Upper lobe of right lung (tissue), 1 donor: ENCODE measurements at regions not wholly inside any gene's neighbourhood (a gene's known extent, or its start where the extent isn't known, plus 50 kb on each side); places are given as distances from the start of the nearest gene placed in this dataset.

Experiments used
- ATAC-seq: fragments of 200-7000 bp; cut with Tn5 transposase; one replicate; pipeline ENCODE4 v1.9.1; 2020; ENCODE audit warnings: mild to moderate bottlenecking, moderate library complexity
- DNase-seq: peaks from one replicate; pipeline ENCODE4 v3.0.0-alpha.2; 2020
- H3K27ac ChIP-seq: fragments of 200-600 bp; one replicate; pipeline ENCODE4 v1.8.0; 2022
- H3K27me3 ChIP-seq: fragments of 200-600 bp; one replicate; pipeline ENCODE4 v1.8.0; 2022; ENCODE audit warnings: mild to moderate bottlenecking
- H3K36me3 ChIP-seq: fragments of 200-600 bp; one replicate; pipeline ENCODE4 v1.8.0; 2022
- H3K4me1 ChIP-seq: fragments of 200-600 bp; one replicate; pipeline ENCODE4 v1.8.0; 2022
- H3K4me3 ChIP-seq: fragments of 200-600 bp; one replicate; pipeline ENCODE4 v1.8.0; 2022; ENCODE audit warnings: mild to moderate bottlenecking
- H3K9me3 ChIP-seq: fragments of 200-600 bp; one replicate; pipeline ENCODE4 v1.8.0; 2022
- intact Hi-C: fragments of 100-400 bp; cut with DNase I; formaldehyde crosslinking; loops from one replicate; pipeline ENCODE4 v1.11.0; 2022
- TF ChIP-seq, protein P1 (sequence below): fragments of 200-600 bp; IDR thresholded peaks from one replicate; pipeline ENCODE4 v1.8.0; 2022; ENCODE audit warnings: antibody characterized with exemption
- donor health status: DM: no; HTN: yes; CAD: no; lungs with severe emphysema.

- intact Hi-C loops: no loop called here
- H3K4me1 ChIP-seq: peaks cover 8% of the 10 kb centered on the region
- no peak for ATAC-seq
- TF ChIP-seq, protein P1, sequence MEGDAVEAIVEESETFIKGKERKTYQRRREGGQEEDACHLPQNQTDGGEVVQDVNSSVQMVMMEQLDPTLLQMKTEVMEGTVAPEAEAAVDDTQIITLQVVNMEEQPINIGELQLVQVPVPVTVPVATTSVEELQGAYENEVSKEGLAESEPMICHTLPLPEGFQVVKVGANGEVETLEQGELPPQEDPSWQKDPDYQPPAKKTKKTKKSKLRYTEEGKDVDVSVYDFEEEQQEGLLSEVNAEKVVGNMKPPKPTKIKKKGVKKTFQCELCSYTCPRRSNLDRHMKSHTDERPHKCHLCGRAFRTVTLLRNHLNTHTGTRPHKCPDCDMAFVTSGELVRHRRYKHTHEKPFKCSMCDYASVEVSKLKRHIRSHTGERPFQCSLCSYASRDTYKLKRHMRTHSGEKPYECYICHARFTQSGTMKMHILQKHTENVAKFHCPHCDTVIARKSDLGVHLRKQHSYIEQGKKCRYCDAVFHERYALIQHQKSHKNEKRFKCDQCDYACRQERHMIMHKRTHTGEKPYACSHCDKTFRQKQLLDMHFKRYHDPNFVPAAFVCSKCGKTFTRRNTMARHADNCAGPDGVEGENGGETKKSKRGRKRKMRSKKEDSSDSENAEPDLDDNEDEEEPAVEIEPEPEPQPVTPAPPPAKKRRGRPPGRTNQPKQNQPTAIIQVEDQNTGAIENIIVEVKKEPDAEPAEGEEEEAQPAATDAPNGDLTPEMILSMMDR: no peak
- no peaks in the 10 kb centered on the region for H3K36me3 ChIP-seq
- no peaks in the 10 kb centered on the region for H3K9me3 ChIP-seq
- no peak overlapping the region for H3K27ac ChIP-seq
- H3K4me3 ChIP-seq: no peak overlapping the region
- no peaks in the 10 kb centered on the region for H3K27me3 ChIP-seq
- DNase-seq: no peak
Measured at GRCh38 chr1:221822591-221822990, 80.7 kb upstream of the DUSP10 start.

DNA sequence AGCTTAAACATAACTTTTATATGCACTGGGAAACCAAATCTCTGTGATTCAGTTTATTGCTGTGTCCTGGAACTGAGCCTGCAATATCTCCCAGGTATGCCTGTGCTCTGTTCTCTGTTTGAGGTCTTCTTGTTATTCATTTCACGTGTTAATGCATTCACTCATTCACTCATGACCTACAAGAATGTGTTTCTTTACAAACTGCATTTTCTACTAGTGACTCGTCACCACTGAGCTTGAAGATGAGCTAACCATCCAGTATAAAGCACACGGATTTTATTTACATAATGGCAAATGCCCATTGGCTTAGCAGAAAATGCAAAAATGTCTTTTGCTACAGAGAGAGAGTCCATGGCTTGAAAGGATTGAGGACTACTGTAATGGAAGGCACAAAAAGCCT lies 75.0 kb upstream of the DUSP10 start:
- DNase-seq: no peak
- H3K27me3 ChIP-seq: no peaks in the 10 kb centered on the region
- H3K36me3 ChIP-seq: no peaks in the 10 kb centered on the region
- no peak overlapping the region for H3K4me3 ChIP-seq
- no peak overlapping the region for H3K27ac ChIP-seq
- H3K4me1 ChIP-seq: no peaks in the 10 kb centered on the region
- intact Hi-C loops: no loop called here
- TF ChIP-seq, protein P1: no peak
- H3K9me3 ChIP-seq: no peaks in the 10 kb centered on the region
- ATAC-seq: no peak

DNA sequence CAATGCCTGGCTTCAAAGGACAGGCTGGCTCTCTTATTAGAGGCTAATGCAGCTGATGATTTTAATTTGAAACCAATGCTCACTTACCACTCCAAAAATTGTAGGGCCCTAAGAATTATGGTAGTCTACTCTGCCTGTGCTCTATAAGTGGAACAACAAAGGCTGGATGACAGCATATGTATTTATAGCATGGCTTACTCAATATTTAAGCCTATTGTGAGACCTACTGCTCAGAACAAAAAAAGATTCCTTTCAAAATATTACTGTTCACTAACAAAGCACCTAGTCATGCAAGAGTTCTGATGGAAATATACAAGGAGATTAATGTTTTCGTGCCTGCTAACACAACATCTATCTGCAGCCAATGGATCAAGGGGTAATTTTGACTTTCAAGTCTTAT lies 73.8 kb upstream of the DUSP10 start:
- TF ChIP-seq, protein P1: no peak
- H3K36me3 ChIP-seq: no peaks in the 10 kb centered on the region
- DNase-seq (no peak), ATAC-seq (no peak)
- H3K4me3 ChIP-seq: no peak overlapping the region
- H3K27me3 ChIP-seq: no peaks in the 10 kb centered on the region
- intact Hi-C loops: no loop called here
- H3K27ac ChIP-seq: no peak overlapping the region
- H3K9me3 ChIP-seq: no peaks in the 10 kb centered on the region
- H3K4me1 ChIP-seq: no peaks in the 10 kb centered on the region

DNA sequence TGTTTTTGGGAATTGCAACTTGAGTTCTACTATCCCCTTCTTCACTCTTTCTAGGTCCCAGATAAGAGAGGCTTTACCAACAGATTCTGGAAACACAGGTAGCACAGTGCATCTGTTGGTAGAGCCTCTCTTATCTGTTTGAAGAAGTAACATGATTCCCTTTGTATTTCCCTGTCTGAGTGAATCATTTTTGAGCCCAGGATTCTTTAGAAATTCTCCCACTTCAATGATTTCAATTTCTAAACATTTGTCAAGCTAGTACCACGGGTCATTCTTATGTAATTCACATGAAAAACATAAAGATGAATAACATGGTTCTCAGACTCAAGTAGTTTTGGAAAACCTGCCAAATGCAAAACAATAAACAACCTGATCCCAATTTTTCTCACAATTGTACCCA lies 72.0 kb upstream of the DUSP10 start:
- TF ChIP-seq, protein P1: no peak
- Histone ChIP-seq H3K27me3 (no peaks in the 10 kb centered on the region), H3K27ac (no peak overlapping the region), H3K36me3 (no peaks in the 10 kb centered on the region), H3K9me3 (no peaks in the 10 kb centered on the region), H3K4me3 (no peak overlapping the region), H3K4me1 (peaks cover 9% of the 10 kb centered on the region)
- DNase-seq (no peak), ATAC-seq (no peak)
- intact Hi-C loops: no loop called here

- TF ChIP-seq, protein P1: no peak
- ATAC-seq (no peak), DNase-seq (no peak)
- no peak overlapping the region for H3K27ac ChIP-seq
- no peaks in the 10 kb centered on the region for H3K36me3 ChIP-seq
- no peak overlapping the region for H3K4me3 ChIP-seq
- no peaks in the 10 kb centered on the region for H3K27me3 ChIP-seq
- peaks cover 9% of the 10 kb centered on the region for H3K4me1 ChIP-seq
- intact Hi-C loops: no loop called here
- H3K9me3 ChIP-seq: no peaks in the 10 kb centered on the region
Measured at GRCh38 chr1:221812905-221813597, 71.2 kb upstream of the DUSP10 start.
